Hindlimb muscle (tissue), 1 donor: ENCODE measurements at regions not wholly inside any gene's neighbourhood (a gene's known extent, or its start where the extent isn't known, plus 50 kb on each side); places are given as distances from the start of the nearest gene placed in this dataset.
"Not testable (repeated sequence)": the region's sequence is repeated elsewhere in the genome, so short reads cannot be mapped to it uniquely, and the experiment has no call there.

Source experiments
- DNase-seq: peaks from one replicate; pipeline ENCODE4 v3.0.0-alpha.2; 2013

- no peak for DNase-seq
These were observed 123.9 kb upstream of the TMPRSS2 start for GRCh38 chr21:41631564-41632461.

- DNase-seq: no peak
These were observed 123.0 kb upstream of the TMPRSS2 start for GRCh38 chr21:41630917-41631316.

GRCh38 chr21:41630249-41630648 lies 122.3 kb upstream of the TMPRSS2 start:
- DNase-seq: no peak

- DNase-seq: no peak
These were observed 120.3 kb upstream of the TMPRSS2 start for GRCh38 chr21:41628256-41628655.

GRCh38 chr21:41627428-41627827 lies 119.5 kb upstream of the TMPRSS2 start:
- DNase-seq: no peak

- no peak for DNase-seq
These were observed 118.1 kb upstream of the TMPRSS2 start for GRCh38 chr21:41626021-41626420.

- DNase-seq: no peak
These were observed 117.5 kb upstream of the TMPRSS2 start for GRCh38 chr21:41625428-41625827.

- DNase-seq: no peak
These were observed 116.8 kb upstream of the TMPRSS2 start for GRCh38 chr21:41624674-41625310.

- no peak for DNase-seq
These were observed 116.0 kb upstream of the TMPRSS2 start for GRCh38 chr21:41623945-41624344.

- no peak for DNase-seq
These were observed 115.0 kb upstream of the TMPRSS2 start for GRCh38 chr21:41622831-41623548.

GRCh38 chr21:41622201-41622600 lies 114.2 kb upstream of the TMPRSS2 start:
- DNase-seq: no peak

GRCh38 chr21:41621513-41621912 lies 113.6 kb upstream of the TMPRSS2 start:
- DNase-seq: no peak

- no peak for DNase-seq
These were observed 113.0 kb upstream of the TMPRSS2 start for GRCh38 chr21:41620982-41621381.

- no peak for DNase-seq
These were observed 112.6 kb upstream of the TMPRSS2 start for GRCh38 chr21:41620541-41620940.

- peak; percentile 76 for DNase-seq
These were observed 108.2 kb upstream of the TMPRSS2 start for GRCh38 chr21:41616031-41616591.

- DNase-seq: peak; percentile 67
These were observed 107.7 kb upstream of the TMPRSS2 start for GRCh38 chr21:41615613-41616012.

GRCh38 chr21:41614511-41614910 lies 106.6 kb upstream of the TMPRSS2 start:
- no peak for DNase-seq

GRCh38 chr21:41613533-41613909 lies 105.6 kb upstream of the TMPRSS2 start:
- no peak for DNase-seq

GRCh38 chr21:41612674-41613532 lies 104.9 kb upstream of the TMPRSS2 start:
- DNase-seq: peak; percentile 92

- no peak for DNase-seq
These were observed 104.1 kb upstream of the TMPRSS2 start for GRCh38 chr21:41611966-41612606.

- DNase-seq: no peak
These were observed 103.5 kb upstream of the TMPRSS2 start for GRCh38 chr21:41611441-41611840.

GRCh38 chr21:41610840-41611115 lies 102.8 kb upstream of the TMPRSS2 start:
- not testable (repeated sequence) for DNase-seq
